ENCODE measurements at regions not wholly inside any gene's neighbourhood (a gene's known extent, or its start where the extent isn't known, plus 50 kb on each side); places are given as distances from the start of the nearest gene placed in this dataset.
"Not testable (repeated sequence)": the region's sequence is repeated elsewhere in the genome, so short reads cannot be mapped to it uniquely, and the experiment has no call there.

DNA sequence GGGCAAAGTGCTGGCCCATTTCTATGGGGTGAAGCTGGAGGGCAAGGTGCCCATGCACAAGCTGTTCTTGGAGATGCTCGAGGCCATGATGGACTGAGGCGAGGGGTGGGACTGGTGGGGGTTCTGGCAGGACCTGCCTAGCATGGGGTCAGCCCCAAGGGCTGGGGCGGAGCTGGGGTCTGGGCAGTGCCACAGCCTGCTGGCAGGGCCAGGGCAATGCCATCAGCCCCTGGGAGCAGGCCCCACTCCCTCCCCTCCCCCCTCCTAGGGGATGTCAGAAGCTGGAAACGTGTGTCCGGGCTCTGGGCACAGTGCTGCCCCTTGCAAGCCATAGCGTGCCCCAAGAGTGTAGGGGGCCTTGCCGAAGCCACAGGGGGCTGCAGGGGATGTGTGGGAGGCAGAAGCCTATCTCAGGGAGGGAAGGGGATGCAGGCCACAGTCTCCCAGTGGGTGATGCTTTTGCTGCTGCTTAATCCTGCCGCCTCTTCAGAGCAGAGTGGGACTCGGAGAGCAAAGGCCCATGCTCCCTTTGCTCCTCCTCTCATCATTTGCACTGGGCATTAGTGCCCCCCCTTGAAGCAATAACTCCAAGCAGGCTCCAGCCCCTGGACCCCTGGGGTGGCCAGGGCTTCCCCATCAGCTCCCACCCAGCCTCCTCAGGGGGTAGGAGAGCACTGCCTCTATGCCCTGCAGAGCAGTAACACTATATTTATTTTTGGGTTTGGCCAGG is 85.2 kb downstream of the MRPL57 start:
- DNase-seq (ENCODE audit: low read depth): not testable (repeated sequence)

- DNase-seq (ENCODE audit: low read depth): not testable (repeated sequence)
Measured at GRCh38 chr13:21263909-21264308, 87.5 kb downstream of the MRPL57 start.

DNA sequence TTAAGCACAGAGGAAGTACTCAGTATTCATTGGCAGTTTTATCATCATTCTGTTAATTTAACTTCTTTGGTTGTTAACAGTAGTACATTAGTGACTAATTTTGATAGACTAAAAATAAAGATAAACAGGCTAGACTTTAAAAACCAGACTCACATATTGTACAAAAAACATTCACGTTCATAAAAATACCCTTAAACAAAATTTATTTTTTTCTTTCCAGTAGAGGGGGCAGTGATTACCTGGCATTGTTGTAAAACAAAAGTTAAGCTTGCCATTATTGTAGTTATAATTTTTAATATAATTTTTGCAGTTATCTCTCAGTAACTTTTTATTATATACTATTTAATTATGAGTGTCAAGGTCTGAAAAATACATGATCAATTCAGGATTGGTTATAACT is 92.0 kb downstream of the MRPL57 start:
- not testable (repeated sequence) for DNase-seq (ENCODE audit: low read depth)

- not testable (repeated sequence) for DNase-seq (ENCODE audit: low read depth)
Measured at GRCh38 chr13:21272439-21272838, 96.0 kb downstream of the MRPL57 start.

GRCh38 chr13:21274457-21274856 is 98.0 kb downstream of the MRPL57 start:
- peak; percentile 43 for DNase-seq (ENCODE audit: low read depth)

DNA sequence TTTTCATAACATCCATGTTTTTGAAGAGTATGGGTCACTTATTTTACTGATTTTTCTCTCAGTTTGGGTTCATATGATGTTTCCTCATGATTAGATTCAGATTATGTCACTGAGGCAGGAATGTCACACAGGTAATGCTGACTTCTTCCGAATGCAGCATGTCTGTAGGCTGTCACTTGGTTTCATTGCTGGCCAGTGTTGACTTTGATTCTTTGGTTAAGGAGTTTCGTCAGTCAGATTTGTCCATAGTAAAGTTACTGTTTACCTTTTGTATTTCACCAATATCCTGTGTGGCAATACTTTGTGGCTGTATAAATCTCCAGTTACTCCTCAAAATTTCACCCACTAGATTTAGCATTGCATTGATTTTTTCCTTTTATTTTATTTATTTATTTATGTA is 105.6 kb downstream of the MRPL57 start:
- DNase-seq (ENCODE audit: low read depth): no peak

GRCh38 chr13:21287331-21287907 is 111.0 kb downstream of the MRPL57 start:
- DNase-seq (ENCODE audit: low read depth): no peak

DNA sequence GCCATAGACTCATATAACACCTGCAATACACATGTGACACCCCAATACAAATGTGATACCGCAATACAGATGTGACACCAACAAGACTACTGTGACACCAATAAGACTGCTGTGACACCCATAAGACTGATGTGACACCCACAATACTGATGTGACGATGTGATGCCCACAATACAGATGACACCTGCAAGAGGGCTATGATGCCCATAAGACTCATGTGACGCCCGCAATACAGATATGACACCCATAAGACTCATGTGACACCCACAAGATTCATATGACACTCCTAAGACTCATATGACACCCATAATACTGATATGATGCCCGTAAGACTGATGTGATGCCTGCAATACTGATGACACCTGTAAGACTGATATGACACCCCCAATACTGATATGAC is 113.0 kb downstream of the MRPL57 start:
- no peak for DNase-seq (ENCODE audit: low read depth)

DNA sequence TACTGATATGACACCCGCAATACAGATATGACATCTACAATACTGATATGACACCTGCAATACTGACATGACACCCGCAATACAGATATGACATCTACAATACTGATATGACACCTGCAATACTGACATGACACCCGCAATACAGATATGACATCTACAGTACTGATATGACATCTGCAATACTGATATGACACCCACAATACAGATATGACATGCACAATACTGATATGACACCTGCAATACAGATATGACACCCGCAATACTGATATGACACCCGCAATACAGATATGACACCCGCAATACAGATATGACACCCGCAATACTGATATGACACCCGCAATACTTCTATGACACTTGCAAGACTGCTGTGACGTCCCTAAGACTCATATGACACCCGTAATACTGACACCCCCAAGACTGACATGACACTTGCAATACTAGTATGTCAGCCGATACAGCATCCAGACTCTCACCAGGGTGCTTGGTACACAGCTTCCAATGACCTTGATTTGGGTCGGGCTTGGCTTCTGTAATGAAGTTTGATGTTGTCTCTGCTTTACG is 114.1 kb downstream of the MRPL57 start:
- not testable (repeated sequence) for DNase-seq (ENCODE audit: low read depth)

DNA sequence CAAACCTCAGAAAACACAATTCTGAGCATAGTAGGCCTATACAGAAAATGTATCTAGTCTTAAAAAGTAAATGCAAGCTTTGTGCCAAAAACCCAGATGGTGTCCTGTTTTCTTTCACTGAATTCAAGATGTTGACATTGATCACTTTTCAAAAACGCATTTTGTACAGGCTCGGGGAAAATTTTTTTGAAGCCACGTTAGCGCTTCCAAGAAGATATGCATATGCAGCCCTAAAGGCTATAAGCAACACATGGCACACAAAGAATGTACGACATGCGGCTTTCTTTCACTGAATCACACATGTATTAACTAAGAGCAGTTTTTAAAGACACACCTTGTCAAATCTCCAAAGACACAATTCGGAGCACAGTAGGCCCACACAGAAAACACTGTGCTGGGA is 115.4 kb downstream of the MRPL57 start:
- DNase-seq (ENCODE audit: low read depth): no peak

- DNase-seq (ENCODE audit: low read depth): peak; percentile 52
Measured at GRCh38 chr13:21296991-21297390, 120.5 kb downstream of the MRPL57 start.

DNA sequence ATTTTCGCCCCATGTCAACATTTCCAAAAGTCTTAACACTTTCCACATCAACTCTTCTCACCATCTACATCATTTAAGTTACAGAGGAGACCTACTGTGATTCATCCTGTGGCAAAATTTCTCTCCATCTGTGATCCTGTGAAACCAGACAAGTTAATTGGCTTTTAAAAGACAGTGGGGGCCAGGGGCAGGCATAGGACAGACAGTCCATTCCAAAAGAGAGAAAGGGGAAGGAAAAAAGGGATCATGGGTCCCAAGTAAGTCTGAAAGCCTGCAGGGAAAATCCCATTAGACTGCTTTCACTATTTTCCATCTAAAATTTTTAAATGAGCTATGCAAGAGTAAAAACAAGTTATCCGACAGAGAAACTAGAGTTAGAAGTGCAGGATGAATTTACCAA is 121.0 kb downstream of the MRPL57 start:
- peak; percentile 18 for DNase-seq (ENCODE audit: low read depth)

- DNase-seq (ENCODE audit: low read depth): peak; percentile 85
Measured at GRCh38 chr13:21297914-21298831, 121.7 kb downstream of the MRPL57 start.

DNA sequence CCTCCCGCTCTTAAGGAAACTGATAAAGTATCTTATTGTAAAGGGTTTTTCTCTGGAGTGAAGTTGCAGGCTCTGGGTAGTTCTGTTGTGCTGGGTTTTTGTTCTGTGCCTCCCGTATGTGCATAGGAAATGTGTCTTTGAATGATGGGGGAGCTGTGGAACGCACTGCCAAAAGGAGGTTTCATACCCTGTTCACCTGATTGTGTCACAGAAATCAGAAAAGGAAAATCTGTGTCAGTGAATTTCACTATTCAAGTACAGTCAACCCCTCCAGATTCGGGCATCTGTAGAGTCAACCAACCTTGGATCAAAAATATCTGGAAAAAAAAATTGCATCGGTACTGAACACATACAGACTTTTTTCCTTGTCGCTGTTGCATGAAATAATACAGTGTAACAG is 127.8 kb downstream of the MRPL57 start:
- no peak for DNase-seq (ENCODE audit: low read depth)

- not testable (repeated sequence) for DNase-seq (ENCODE audit: low read depth)
Measured at GRCh38 chr13:21306300-21307073, 130.0 kb downstream of the MRPL57 start.

- DNase-seq (ENCODE audit: low read depth): not testable (repeated sequence)
Measured at GRCh38 chr13:21307158-21307557, 130.7 kb downstream of the MRPL57 start.

DNA sequence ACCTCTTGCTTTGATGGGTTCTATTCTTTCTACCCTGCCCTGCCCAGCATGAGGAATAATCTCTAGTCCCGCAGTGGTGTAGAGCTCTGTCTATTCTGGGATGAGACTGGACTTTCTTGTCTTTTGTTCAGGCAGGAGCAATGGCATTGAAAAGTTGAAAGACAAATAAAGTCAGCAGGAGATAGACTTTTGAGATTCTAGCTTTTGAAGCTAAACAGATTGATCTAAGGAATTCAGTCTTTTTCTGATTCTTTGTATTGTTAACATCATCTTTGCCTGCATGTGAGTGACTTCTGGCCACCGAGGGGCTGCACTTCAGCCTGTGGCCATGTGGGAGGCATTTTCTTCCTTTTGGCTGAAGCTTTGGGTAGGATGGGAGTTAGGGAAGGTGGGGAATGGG is 132.4 kb downstream of the MRPL57 start:
- DNase-seq (ENCODE audit: low read depth): no peak

DNA sequence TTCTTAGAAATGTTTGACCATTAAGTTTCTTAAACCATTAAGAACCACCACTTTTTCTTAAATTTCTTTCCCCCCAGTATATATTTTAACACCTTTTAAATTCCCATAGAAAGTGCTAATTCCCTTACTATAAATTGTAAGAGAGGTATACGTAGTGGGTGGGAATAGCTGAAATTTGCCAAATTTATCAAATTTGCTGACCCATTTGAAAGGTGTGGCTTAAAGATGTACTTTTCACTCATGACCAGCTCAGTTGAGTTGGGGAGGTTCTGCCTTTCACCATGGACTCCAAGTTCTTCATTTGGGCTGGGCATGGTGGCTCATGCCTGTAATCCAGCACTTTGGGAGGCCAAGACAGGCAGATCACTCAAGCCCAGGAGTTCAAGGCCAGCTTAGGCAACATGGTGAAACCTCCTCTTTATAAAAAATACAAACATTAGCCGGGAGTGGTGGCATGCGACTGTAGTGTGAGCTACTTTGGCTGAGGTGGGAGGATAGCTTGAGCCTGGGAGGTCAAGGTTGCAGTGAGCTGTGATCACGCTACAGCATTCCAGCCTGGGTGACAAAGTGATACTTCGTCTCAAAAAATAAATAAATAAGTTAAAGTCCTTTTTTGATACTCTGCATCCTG is 133.2 kb downstream of the MRPL57 start:
- no peak for DNase-seq (ENCODE audit: low read depth)

- DNase-seq (ENCODE audit: low read depth): no peak
Measured at GRCh38 chr13:21310220-21310619, 133.8 kb downstream of the MRPL57 start.

- DNase-seq (ENCODE audit: low read depth): not testable (repeated sequence)
Measured at GRCh38 chr13:21314976-21315375, 138.5 kb downstream of the MRPL57 start.

DNA sequence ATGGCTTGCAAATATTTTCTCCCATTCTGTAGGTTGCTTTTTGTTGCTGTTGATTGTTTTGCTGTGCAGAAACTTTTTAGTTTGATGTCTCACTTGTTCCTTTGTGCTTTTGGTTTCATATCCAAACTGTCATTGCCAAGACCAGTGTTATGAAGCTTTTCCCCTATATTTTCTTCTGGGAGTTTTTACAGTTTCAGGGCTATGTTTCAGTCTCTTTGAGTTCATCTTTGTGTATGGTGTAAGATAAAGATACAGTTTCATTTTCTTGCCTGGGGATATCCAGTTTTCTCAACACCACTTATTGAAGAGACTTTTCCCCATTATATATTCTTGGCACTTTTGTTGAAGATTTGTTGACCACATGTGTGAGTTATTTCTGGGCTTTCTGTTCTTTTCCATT is 139.9 kb downstream of the MRPL57 start:
- no peak for DNase-seq (ENCODE audit: low read depth)

Measured in HT1080 (cell line).